ENCODE measurements at regions not wholly inside any gene's neighbourhood (a gene's known extent, or its start where the extent isn't known, plus 50 kb on each side); places are given as distances from the start of the nearest gene placed in this dataset.

DNA sequence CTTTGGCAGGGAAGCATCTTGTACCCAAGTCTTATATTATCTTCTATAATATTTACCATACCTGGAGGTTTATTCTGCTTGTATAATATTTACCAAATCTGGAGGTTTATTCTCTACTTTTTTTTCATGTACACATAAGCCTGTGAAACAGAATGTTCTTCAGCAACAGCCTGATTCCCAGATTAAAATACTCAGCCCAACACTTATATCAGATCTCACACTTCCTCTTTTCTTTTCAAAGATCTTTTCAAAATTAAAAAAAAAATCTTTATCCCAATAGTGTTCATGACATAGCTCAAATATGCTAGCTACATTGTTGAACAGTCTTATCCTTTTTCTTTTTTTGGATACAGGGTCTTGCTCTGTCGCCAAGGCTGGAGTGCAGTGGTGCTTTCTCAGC lies 300.7 kb downstream of the LMO7 start:
- TF ChIP-seq EP300 (IDR thresholded peaks at IDR 0.05) (no peak), CTCF (IDR thresholded peaks at IDR 0.05) (no peak), POLR2AphosphoS5 (IDR thresholded peaks at IDR 0.05) (no peak), POLR2A (IDR thresholded peaks at IDR 0.05) (no peak)
- Histone ChIP-seq H3K4me1 (peaks cover 0 to 10% (median 4%) of the 10 kb centered on the region in 3 donors), H3K9me3 (no peaks in the 10 kb centered on the region), H3K36me3 (no peaks in the 10 kb centered on the region), H3K27me3 (no peaks in the 10 kb centered on the region), H3K27ac (no peak overlapping the region), H3K4me3 (no peak overlapping the region)
- WGBS, 2 donors (ENCODE audit: low coverage in 1 of 2): 75 to 89% methylated on average over 1 of the region's 1 CpG
- ATAC-seq: no peak

GRCh38 chr13:75935805-75936204 lies 299.7 kb downstream of the LMO7 start:
- TF ChIP-seq EP300 (IDR thresholded peaks at IDR 0.05) (no peak), POLR2A (IDR thresholded peaks at IDR 0.05) (no peak), POLR2AphosphoS5 (IDR thresholded peaks at IDR 0.05) (no peak), CTCF (IDR thresholded peaks at IDR 0.05) (no peak)
- Histone ChIP-seq H3K36me3 (no peaks in the 10 kb centered on the region), H3K9me3 (no peaks in the 10 kb centered on the region), H3K27ac (no peak overlapping the region), H3K4me3 (no peak overlapping the region), H3K4me1 (peaks cover 0 to 10% (median 4%) of the 10 kb centered on the region in 3 donors), H3K27me3 (no peaks in the 10 kb centered on the region)
- no peak for ATAC-seq
- 100% methylated on average over 2 of the region's 2 CpGs for WGBS, 2 donors (ENCODE audit: low coverage in 1 of 2)

GRCh38 chr13:75934889-75935288 lies 298.8 kb downstream of the LMO7 start:
- Histone ChIP-seq H3K27me3 (no peaks in the 10 kb centered on the region), H3K4me3 (no peak overlapping the region), H3K36me3 (no peaks in the 10 kb centered on the region), H3K4me1 (peaks cover 0 to 10% (median 4%) of the 10 kb centered on the region in 3 donors), H3K9me3 (no peaks in the 10 kb centered on the region), H3K27ac (no peak overlapping the region)
- 53 to 93% methylated on average over 1 of the region's 1 CpG for WGBS, 2 donors (ENCODE audit: low coverage in 1 of 2)
- ATAC-seq: no peak
- TF ChIP-seq POLR2A (IDR thresholded peaks at IDR 0.05): no peak
- no peak for TF ChIP-seq CTCF (IDR thresholded peaks at IDR 0.05)
- TF ChIP-seq EP300 (IDR thresholded peaks at IDR 0.05): no peak
- no peak for TF ChIP-seq POLR2AphosphoS5 (IDR thresholded peaks at IDR 0.05)

DNA sequence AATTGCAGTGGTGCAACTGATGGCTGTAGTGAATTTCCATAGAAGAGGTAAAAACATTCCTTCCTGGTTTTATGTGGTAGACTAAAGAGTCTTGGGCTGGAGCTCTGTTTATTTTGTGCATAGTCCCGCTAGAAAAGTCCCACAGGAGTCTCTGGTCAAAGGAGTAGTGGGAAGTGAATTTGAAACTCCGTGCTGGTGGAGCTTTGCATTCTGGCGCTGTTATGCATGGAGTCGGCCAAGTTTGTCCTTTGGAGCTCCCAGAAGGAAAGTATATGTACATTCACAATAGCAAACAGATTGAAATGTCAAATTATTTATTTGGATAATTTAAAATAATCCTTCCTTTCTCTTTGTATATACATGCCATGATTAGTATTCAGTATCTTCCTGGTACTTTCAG lies 296.5 kb downstream of the LMO7 start:
- Histone ChIP-seq H3K27me3 (no peaks in the 10 kb centered on the region), H3K36me3 (no peaks in the 10 kb centered on the region), H3K27ac (no peak overlapping the region), H3K9me3 (no peaks in the 10 kb centered on the region), H3K4me3 (no peak overlapping the region), H3K4me1 (no peaks in the 10 kb centered on the region)
- ATAC-seq: no peak
- no peak for TF ChIP-seq EP300 (IDR thresholded peaks at IDR 0.05)
- no peak for TF ChIP-seq POLR2A (IDR thresholded peaks at IDR 0.05)
- TF ChIP-seq POLR2AphosphoS5 (IDR thresholded peaks at IDR 0.05): no peak
- TF ChIP-seq CTCF (IDR thresholded peaks at IDR 0.05): no peak
- 54 to 70% methylated on average over 3 to 4 of the region's 4 CpGs for WGBS, 2 donors (ENCODE audit: low coverage in 1 of 2)

- Histone ChIP-seq H3K4me1 (peaks cover 0 to 5% (median 0%) of the 10 kb centered on the region in 3 donors), H3K36me3 (no peaks in the 10 kb centered on the region), H3K27me3 (no peaks in the 10 kb centered on the region), H3K27ac (no peak overlapping the region), H3K9me3 (no peaks in the 10 kb centered on the region), H3K4me3 (no peak overlapping the region)
- 91% methylated on average over 1 of the region's 1 CpG; no CpG with 5 or more reads in 1 of the 2 donors for WGBS, 2 donors (ENCODE audit: low coverage in 1 of 2)
- ATAC-seq: no peak
- TF ChIP-seq EP300 (IDR thresholded peaks at IDR 0.05): no peak
- TF ChIP-seq POLR2AphosphoS5 (IDR thresholded peaks at IDR 0.05): no peak
- TF ChIP-seq CTCF (IDR thresholded peaks at IDR 0.05): no peak
- TF ChIP-seq POLR2A (IDR thresholded peaks at IDR 0.05): no peak
Observed at GRCh38 chr13:75931116-75931515, 295.0 kb downstream of the LMO7 start.
